ENCODE measurements at regions not wholly inside any gene's neighbourhood (a gene's known extent, or its start where the extent isn't known, plus 50 kb on each side); places are given as distances from the start of the nearest gene placed in this dataset.
"Not testable (repeated sequence)": the region's sequence is repeated elsewhere in the genome, so short reads cannot be mapped to it uniquely, and the experiment has no call there.

DNA sequence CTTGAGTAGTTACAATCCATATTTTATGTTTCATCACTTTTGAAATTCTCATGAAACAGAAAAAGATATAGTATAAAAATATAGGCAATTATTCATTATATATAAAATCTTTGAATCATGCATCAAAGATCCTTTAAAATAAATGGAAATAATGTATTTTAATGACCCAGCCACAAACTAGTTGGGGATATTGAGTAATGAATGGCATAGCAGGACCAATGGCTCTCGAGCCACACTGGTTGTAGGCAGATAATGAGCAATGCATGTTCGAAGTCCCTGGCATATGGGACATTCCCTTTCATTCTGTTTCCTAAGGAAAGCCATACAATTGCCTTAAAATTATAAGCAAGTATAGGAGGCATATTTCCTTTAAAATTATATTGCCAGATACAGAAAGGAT is 107.4 kb upstream of the IL12A start:
- TF ChIP-seq MYC (IDR thresholded peaks at IDR 0.05; ENCODE audit: low read depth, low read length) (no peak), POLR2A (IDR thresholded peaks at IDR 0.05; ENCODE audit: extremely low read depth, insufficient read length) (no peak)
- H3K4me3 ChIP-seq (ENCODE audit: low read depth, low read length) = no peak overlapping the region
- no peak for DNase-seq (ENCODE audit: low read depth)

DNA sequence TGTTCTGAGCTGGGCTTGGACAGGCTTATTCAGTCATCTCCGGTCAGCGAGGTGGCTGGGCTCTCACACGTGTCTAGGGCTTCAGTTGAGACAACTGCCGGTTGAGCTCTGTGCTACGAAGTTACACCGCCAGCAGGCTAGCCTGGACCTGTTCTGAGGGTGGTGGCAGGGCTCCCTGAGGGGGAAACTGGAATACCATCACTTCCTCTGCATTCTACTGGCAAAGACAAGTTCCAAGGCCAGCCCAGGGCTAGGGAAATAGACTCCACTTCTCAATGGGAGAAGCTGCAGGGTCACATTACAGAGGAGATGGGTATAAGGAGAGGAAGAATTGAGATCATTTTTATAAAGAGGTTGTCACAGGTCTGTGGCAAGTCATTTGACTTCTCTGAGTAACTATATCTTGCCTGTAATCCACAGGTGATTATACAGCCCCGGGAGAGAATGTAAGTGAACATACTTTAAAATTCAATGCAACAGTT is 106.8 kb upstream of the IL12A start:
- H3K4me3 ChIP-seq (ENCODE audit: low read depth, low read length) = no peak overlapping the region
- TF ChIP-seq, protein P1, sequence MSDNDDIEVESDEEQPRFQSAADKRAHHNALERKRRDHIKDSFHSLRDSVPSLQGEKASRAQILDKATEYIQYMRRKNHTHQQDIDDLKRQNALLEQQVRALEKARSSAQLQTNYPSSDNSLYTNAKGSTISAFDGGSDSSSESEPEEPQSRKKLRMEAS (IDR thresholded peaks at IDR 0.05; ENCODE audit: low read depth, low read length) = no peak
- no peak for TF ChIP-seq POLR2A (IDR thresholded peaks at IDR 0.05; ENCODE audit: extremely low read depth, insufficient read length)
- no peak for TF ChIP-seq MYC (IDR thresholded peaks at IDR 0.05; ENCODE audit: low read depth, low read length)
- TF ChIP-seq, protein P2, sequence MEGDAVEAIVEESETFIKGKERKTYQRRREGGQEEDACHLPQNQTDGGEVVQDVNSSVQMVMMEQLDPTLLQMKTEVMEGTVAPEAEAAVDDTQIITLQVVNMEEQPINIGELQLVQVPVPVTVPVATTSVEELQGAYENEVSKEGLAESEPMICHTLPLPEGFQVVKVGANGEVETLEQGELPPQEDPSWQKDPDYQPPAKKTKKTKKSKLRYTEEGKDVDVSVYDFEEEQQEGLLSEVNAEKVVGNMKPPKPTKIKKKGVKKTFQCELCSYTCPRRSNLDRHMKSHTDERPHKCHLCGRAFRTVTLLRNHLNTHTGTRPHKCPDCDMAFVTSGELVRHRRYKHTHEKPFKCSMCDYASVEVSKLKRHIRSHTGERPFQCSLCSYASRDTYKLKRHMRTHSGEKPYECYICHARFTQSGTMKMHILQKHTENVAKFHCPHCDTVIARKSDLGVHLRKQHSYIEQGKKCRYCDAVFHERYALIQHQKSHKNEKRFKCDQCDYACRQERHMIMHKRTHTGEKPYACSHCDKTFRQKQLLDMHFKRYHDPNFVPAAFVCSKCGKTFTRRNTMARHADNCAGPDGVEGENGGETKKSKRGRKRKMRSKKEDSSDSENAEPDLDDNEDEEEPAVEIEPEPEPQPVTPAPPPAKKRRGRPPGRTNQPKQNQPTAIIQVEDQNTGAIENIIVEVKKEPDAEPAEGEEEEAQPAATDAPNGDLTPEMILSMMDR (IDR thresholded peaks at IDR 0.05; ENCODE audit: low read depth, low read length) = no peak
- no peak for DNase-seq (ENCODE audit: low read depth)

- no peak overlapping the region for H3K4me3 ChIP-seq (ENCODE audit: low read depth, low read length)
- no peak for DNase-seq (ENCODE audit: low read depth)
- TF ChIP-seq, protein P2 (IDR thresholded peaks at IDR 0.05; ENCODE audit: low read depth, low read length) = no peak
- TF ChIP-seq POLR2A (IDR thresholded peaks at IDR 0.05; ENCODE audit: extremely low read depth, insufficient read length) (no peak), MYC (IDR thresholded peaks at IDR 0.05; ENCODE audit: low read depth, low read length) (no peak)
- TF ChIP-seq, protein P1 (IDR thresholded peaks at IDR 0.05; ENCODE audit: low read depth, low read length) = no peak
These were observed 106.3 kb upstream of the IL12A start for GRCh38 chr3:159882367-159882766.

GRCh38 chr3:159882790-159883779 is 105.5 kb upstream of the IL12A start:
- TF ChIP-seq, protein P2 (IDR thresholded peaks at IDR 0.05; ENCODE audit: low read depth, low read length) = no peak
- TF ChIP-seq POLR2A (IDR thresholded peaks at IDR 0.05; ENCODE audit: extremely low read depth, insufficient read length) (no peak), MYC (IDR thresholded peaks at IDR 0.05; ENCODE audit: low read depth, low read length) (no peak)
- TF ChIP-seq, protein P1 (IDR thresholded peaks at IDR 0.05; ENCODE audit: low read depth, low read length) = no peak
- no peak for DNase-seq (ENCODE audit: low read depth)
- H3K4me3 ChIP-seq (ENCODE audit: low read depth, low read length) = no peak overlapping the region

- H3K4me3 ChIP-seq (ENCODE audit: low read depth, low read length) = no peak overlapping the region
- peak; percentile 44 for DNase-seq (ENCODE audit: low read depth)
- TF ChIP-seq, protein P1 (IDR thresholded peaks at IDR 0.05; ENCODE audit: low read depth, low read length) = no peak
- TF ChIP-seq, protein P2 (IDR thresholded peaks at IDR 0.05; ENCODE audit: low read depth, low read length) = peak; percentile 24
- TF ChIP-seq MYC (IDR thresholded peaks at IDR 0.05; ENCODE audit: low read depth, low read length) = no peak
These were observed 103.8 kb upstream of the IL12A start for GRCh38 chr3:159884661-159885402.

GRCh38 chr3:159886050-159886449 is 102.6 kb upstream of the IL12A start:
- no peak for DNase-seq (ENCODE audit: low read depth)
- no peak overlapping the region for H3K4me3 ChIP-seq (ENCODE audit: low read depth, low read length)
- TF ChIP-seq, protein P1 (IDR thresholded peaks at IDR 0.05; ENCODE audit: low read depth, low read length) = no peak
- TF ChIP-seq POLR2A (IDR thresholded peaks at IDR 0.05; ENCODE audit: extremely low read depth, insufficient read length) = no peak
- no peak for TF ChIP-seq MYC (IDR thresholded peaks at IDR 0.05; ENCODE audit: low read depth, low read length)
- TF ChIP-seq, protein P2 (IDR thresholded peaks at IDR 0.05; ENCODE audit: low read depth, low read length) = no peak

DNA sequence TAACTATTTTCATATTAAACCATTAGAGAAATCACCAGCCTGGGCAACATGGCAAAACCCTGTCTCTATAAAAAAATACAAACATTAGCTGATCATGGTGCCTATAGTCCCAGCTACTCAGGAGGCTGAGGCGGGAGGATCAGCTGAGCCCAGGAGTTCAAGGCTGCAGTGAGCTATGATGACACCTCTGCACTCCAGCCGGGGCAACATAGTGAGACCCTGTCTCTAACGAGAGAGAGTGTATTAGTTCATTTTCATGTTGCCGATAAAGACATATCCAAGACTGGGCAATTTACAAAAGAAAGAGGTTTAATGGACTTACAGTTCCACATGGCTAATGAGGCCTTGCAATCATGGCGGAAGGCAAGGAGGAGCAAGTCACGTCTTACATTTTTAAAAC is 102.1 kb upstream of the IL12A start:
- H3K4me3 ChIP-seq (ENCODE audit: low read depth, low read length); DNase-seq (ENCODE audit: low read depth): not testable (repeated sequence)

Data from NB4 (cell line).